DOHH2 (cell line): ENCODE measurements at regions not wholly inside any gene's neighbourhood (a gene's known extent, or its start where the extent isn't known, plus 50 kb on each side); places are given as distances from the start of the nearest gene placed in this dataset.

Experiments used
- EZH2phosphoT487 ChIP-seq: fragments of 200-600 bp; sonication (generic); IDR thresholded peaks from 2 replicates; pipeline ENCODE4 v1.6.1; 2017; ENCODE audit warnings: borderline replicate concordance, mild to moderate bottlenecking, antibody characterized with exemption, low read length, moderate library complexity, mixed read lengths
- TF ChIP-seq, protein P1 (sequence below): fragments of 200-600 bp; sonication (generic); IDR thresholded peaks from one replicate; pipeline ENCODE4 v1.5.1; 2014; ENCODE audit warnings: antibody characterized with exemption, mild to moderate bottlenecking, low read depth, low read length; ENCODE audit not compliant: poor library complexity, severe bottlenecking

DNA sequence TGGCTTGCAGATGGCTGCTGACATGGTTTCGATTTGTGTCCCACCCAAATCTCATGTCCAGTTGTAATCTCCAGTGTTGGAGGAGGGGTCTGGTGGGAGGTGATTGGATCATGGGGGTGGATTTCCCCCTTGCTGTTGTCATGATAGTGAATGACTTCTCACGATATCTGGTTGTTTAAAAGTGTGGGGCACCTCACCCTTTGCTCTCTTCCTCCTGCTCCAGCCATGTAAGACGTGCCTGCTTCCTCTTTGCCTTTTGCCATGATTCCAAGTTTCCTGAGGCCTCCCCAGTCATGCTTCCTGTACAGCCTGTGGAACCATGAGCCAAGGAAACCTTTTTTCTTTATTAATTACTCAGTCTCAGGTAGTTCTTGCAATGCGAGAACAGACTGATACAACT, 77.6 kb upstream of the FUCA2 start:
- no peak for TF ChIP-seq EZH2phosphoT487
- TF ChIP-seq, protein P1, sequence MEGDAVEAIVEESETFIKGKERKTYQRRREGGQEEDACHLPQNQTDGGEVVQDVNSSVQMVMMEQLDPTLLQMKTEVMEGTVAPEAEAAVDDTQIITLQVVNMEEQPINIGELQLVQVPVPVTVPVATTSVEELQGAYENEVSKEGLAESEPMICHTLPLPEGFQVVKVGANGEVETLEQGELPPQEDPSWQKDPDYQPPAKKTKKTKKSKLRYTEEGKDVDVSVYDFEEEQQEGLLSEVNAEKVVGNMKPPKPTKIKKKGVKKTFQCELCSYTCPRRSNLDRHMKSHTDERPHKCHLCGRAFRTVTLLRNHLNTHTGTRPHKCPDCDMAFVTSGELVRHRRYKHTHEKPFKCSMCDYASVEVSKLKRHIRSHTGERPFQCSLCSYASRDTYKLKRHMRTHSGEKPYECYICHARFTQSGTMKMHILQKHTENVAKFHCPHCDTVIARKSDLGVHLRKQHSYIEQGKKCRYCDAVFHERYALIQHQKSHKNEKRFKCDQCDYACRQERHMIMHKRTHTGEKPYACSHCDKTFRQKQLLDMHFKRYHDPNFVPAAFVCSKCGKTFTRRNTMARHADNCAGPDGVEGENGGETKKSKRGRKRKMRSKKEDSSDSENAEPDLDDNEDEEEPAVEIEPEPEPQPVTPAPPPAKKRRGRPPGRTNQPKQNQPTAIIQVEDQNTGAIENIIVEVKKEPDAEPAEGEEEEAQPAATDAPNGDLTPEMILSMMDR, result no peak
